Omental fat pad (tissue), 3 donors: ENCODE measurements at regions not wholly inside any gene's neighbourhood (a gene's known extent, or its start where the extent isn't known, plus 50 kb on each side); places are given as distances from the start of the nearest gene placed in this dataset.

ENCODE experiments used
- ATAC-seq: fragments of 150-250 bp; one replicate; pipeline ENCODE4 v1.9.1; 2016; ENCODE audit warnings: mild to moderate bottlenecking, moderate library complexity; ENCODE audit not compliant: low FRiP score
- DNase-seq: peaks from one replicate; pipeline ENCODE4 v3.0.0-alpha.2; 2019; ENCODE audit warnings: low spot score
- CTCF ChIP-seq, 3 donors: fragments of 450-650 bp; IDR thresholded peaks; one replicate each; pipeline ENCODE4 v1.5.1; 2016 to 2017; ENCODE audit warnings: antibody characterized with exemption in 3 of 3, mild to moderate bottlenecking in 3 of 3, moderate library complexity in 2 of 3

- TF ChIP-seq CTCF (IDR thresholded peaks at IDR 0.05) = no peak
Measured at GRCh38 chr6:126546541-126547120, 206.7 kb downstream of the CENPW start.

GRCh38 chr6:126548300-126548699 lies 208.4 kb downstream of the CENPW start:
- no peak for TF ChIP-seq CTCF (IDR thresholded peaks at IDR 0.05)

More at GRCh38 chr6:126546541-126547120, 206.7 kb downstream of the CENPW start:
- DNase-seq = no peak
- no peak for ATAC-seq

GRCh38 chr6:126550323-126550722 lies 210.4 kb downstream of the CENPW start:
- TF ChIP-seq CTCF (IDR thresholded peaks at IDR 0.05) = no peak
- ATAC-seq (no peak), DNase-seq (no peak)

More at GRCh38 chr6:126548300-126548699, 208.4 kb downstream of the CENPW start:
- DNase-seq (no peak), ATAC-seq (no peak)

GRCh38 chr6:126551832-126552231 lies 211.9 kb downstream of the CENPW start:
- DNase-seq = no peak
- no peak for TF ChIP-seq CTCF (IDR thresholded peaks at IDR 0.05)
- no peak for ATAC-seq

- DNase-seq (no peak), ATAC-seq (no peak)
- TF ChIP-seq CTCF (IDR thresholded peaks at IDR 0.05) = no peak
Measured at GRCh38 chr6:126553854-126554253, 213.9 kb downstream of the CENPW start.

GRCh38 chr6:126570507-126570906 lies 230.6 kb downstream of the CENPW start:
- TF ChIP-seq CTCF (IDR thresholded peaks at IDR 0.05) = no peak
- DNase-seq = no peak
- no peak for ATAC-seq

- ATAC-seq = no peak
- DNase-seq = no peak
- TF ChIP-seq CTCF (IDR thresholded peaks at IDR 0.05) = no peak
Measured at GRCh38 chr6:126574301-126574700, 234.4 kb downstream of the CENPW start.
